ENCODE measurements at regions not wholly inside any gene's neighbourhood (a gene's known extent, or its start where the extent isn't known, plus 50 kb on each side); places are given as distances from the start of the nearest gene placed in this dataset.

DNA sequence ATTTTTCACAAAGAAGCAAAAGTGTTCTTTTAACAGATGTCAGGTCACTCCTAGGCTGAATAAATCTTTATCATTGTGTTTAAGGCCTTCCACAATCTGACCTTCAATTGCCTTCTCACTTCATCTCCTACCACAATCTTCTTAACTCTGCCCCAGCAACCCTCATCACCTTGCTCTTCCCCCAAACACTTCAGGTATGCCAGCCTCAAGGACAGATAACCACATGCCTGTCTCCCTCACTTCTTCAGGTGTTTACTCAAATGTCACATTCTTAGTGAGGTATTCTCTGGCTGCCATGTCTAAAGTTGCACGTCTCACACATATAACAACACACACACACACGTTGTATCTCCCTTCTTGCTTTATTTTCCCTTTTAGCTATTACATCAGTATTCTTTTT, 146.5 kb downstream of the ANKRD50 start:
- Histone ChIP-seq H3K27me3 (ENCODE audit: control insufficient read depth, insufficient read depth, low read length) (no peaks in the 10 kb centered on the region), H3K4me3 (ENCODE audit: low read length in 3 of 3) (no peak overlapping the region), H3K36me3 (ENCODE audit: control insufficient read depth in 2 of 3, insufficient read depth in 3 of 3, low read length in 3 of 3) (no peaks in the 10 kb centered on the region), H3K27ac (ENCODE audit: low read depth in 2 of 2, low read length in 2 of 2) (no peak overlapping the region), H3K9ac (ENCODE audit: low read length in 3 of 3) (no peak overlapping the region), H3K9me3 (ENCODE audit: control insufficient read depth in 2 of 3, insufficient read depth in 1 of 3, low read length in 3 of 3) (no peaks in the 10 kb centered on the region), H3K4me1 (ENCODE audit: control insufficient read depth in 2 of 3, insufficient read depth in 2 of 3, low read depth in 1 of 3, low read length in 3 of 3) (no peaks in the 10 kb centered on the region)
- TF ChIP-seq, protein P1, sequence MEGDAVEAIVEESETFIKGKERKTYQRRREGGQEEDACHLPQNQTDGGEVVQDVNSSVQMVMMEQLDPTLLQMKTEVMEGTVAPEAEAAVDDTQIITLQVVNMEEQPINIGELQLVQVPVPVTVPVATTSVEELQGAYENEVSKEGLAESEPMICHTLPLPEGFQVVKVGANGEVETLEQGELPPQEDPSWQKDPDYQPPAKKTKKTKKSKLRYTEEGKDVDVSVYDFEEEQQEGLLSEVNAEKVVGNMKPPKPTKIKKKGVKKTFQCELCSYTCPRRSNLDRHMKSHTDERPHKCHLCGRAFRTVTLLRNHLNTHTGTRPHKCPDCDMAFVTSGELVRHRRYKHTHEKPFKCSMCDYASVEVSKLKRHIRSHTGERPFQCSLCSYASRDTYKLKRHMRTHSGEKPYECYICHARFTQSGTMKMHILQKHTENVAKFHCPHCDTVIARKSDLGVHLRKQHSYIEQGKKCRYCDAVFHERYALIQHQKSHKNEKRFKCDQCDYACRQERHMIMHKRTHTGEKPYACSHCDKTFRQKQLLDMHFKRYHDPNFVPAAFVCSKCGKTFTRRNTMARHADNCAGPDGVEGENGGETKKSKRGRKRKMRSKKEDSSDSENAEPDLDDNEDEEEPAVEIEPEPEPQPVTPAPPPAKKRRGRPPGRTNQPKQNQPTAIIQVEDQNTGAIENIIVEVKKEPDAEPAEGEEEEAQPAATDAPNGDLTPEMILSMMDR (IDR thresholded peaks at IDR 0.05; ENCODE audit: borderline replicate concordance, extremely low read depth, insufficient read depth): no peak
- DNase-seq (no peak), FAIRE-seq (no peak)
- intact Hi-C loops (cut with DNase I): no loop called here

DNA sequence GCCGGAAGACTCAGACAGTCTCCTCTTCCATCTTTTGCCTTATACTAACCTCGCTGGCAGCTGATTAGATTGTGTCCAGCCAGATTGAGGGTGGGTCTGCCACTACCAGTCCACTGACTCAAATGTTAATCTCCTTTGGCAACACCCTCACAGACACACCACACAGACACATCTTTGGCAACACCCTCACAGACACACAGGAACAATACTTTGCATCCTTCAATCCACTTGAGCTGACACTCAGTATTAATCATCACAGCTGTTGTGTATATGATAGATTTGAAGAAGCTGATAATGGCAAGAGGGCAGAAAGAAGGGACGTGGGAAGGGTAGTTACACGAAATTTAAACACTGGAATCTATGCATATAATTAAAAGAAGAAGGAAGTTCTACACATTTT, 139.5 kb downstream of the ANKRD50 start:
- no peak for DNase-seq
- TF ChIP-seq, protein P1 (IDR thresholded peaks at IDR 0.05; ENCODE audit: borderline replicate concordance, extremely low read depth, insufficient read depth): no peak
- H3K27me3 ChIP-seq (ENCODE audit: control insufficient read depth, insufficient read depth, low read length): no peaks in the 10 kb centered on the region
- intact Hi-C loops (cut with DNase I): no loop called here
- no peak overlapping the region for H3K27ac ChIP-seq (ENCODE audit: low read depth in 2 of 2, low read length in 2 of 2)
- H3K4me3 ChIP-seq (ENCODE audit: low read length in 3 of 3): no peak overlapping the region
- H3K9me3 ChIP-seq (ENCODE audit: control insufficient read depth in 2 of 3, insufficient read depth in 1 of 3, low read length in 3 of 3): peaks cover 0 to 3% (median 0%) of the 10 kb centered on the region in 3 donors
- no peaks in the 10 kb centered on the region for H3K36me3 ChIP-seq (ENCODE audit: control insufficient read depth in 2 of 3, insufficient read depth in 3 of 3, low read length in 3 of 3)
- FAIRE-seq: no peak
- no peaks in the 10 kb centered on the region for H3K4me1 ChIP-seq (ENCODE audit: control insufficient read depth in 2 of 3, insufficient read depth in 2 of 3, low read depth in 1 of 3, low read length in 3 of 3)
- H3K9ac ChIP-seq (ENCODE audit: low read length in 3 of 3): no peak overlapping the region

DNA sequence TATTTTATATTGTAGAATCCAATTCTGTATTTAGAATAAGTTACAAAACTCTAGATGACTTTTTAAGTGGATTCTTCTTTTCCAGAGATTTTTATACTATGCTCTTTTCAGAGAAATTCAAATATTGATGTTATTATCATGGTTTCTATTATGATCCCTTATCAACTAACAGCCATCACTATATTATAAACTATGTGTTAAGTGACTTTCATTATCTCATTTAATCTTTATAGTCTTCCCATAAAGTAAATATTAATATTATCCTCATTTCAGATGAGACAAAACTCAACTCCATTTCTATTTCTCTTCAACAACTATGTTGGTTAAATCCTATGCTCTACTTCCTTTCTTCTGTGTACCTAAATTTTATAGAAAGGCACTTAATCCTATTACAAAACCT, 132.6 kb downstream of the ANKRD50 start:
- H3K36me3 ChIP-seq (ENCODE audit: control insufficient read depth in 2 of 3, insufficient read depth in 3 of 3, low read length in 3 of 3): no peaks in the 10 kb centered on the region
- FAIRE-seq: no peak

More for the DNA sequence above, 132.6 kb downstream of the ANKRD50 start:
- H3K27me3 ChIP-seq (ENCODE audit: control insufficient read depth, insufficient read depth, low read length): no peaks in the 10 kb centered on the region
- TF ChIP-seq, protein P1 (IDR thresholded peaks at IDR 0.05; ENCODE audit: borderline replicate concordance, extremely low read depth, insufficient read depth): no peak
- H3K4me1 ChIP-seq (ENCODE audit: control insufficient read depth in 2 of 3, insufficient read depth in 2 of 3, low read depth in 1 of 3, low read length in 3 of 3): no peaks in the 10 kb centered on the region
- no peak overlapping the region for H3K9ac ChIP-seq (ENCODE audit: low read length in 3 of 3)
- H3K9me3 ChIP-seq (ENCODE audit: control insufficient read depth in 2 of 3, insufficient read depth in 1 of 3, low read length in 3 of 3): peaks cover 0 to 3% (median 0%) of the 10 kb centered on the region in 3 donors
- no peak overlapping the region for H3K27ac ChIP-seq (ENCODE audit: low read depth in 2 of 2, low read length in 2 of 2)
- intact Hi-C loops (cut with DNase I): no loop called here
- no peak overlapping the region for H3K4me3 ChIP-seq (ENCODE audit: low read length in 3 of 3)
- DNase-seq: no peak
